Stimulated activated naive CD4-positive, alpha-beta T cell (primary cell): ENCODE measurements at regions not wholly inside any gene's neighbourhood (a gene's known extent, or its start where the extent isn't known, plus 50 kb on each side); places are given as distances from the start of the nearest gene placed in this dataset.
"Not testable (repeated sequence)": the region's sequence is repeated elsewhere in the genome, so short reads cannot be mapped to it uniquely, and the experiment has no call there.

ENCODE experiments used
- DNase-seq, 6 experiments: peaks; one replicate each; lab custom pipeline; 2025; lab: John Stamatoyannopoulos, UW

DNA sequence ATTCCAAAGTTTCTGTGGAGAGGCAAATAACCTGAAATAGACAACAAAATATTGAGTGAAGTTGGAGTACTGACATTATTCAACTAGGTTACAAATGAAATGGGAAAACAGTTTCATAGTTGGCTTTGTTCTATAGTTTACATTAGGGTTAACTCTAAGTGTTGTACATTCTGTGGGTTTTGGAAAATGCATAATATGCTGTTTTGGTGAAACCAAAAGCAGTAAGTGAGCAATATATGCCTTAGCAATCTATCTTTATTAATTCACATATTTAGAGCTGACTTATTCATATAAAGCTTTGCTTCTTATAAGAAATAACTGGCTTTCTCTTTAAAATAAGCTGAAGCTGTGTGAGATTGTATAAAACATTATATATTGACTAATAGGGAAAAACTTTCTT, 157.5 kb upstream of the AHI1 start:
- DNase-seq = no peak

- no peak for DNase-seq
Observed at GRCh38 chr6:135657207-135657606, 159.7 kb upstream of the AHI1 start.

DNA sequence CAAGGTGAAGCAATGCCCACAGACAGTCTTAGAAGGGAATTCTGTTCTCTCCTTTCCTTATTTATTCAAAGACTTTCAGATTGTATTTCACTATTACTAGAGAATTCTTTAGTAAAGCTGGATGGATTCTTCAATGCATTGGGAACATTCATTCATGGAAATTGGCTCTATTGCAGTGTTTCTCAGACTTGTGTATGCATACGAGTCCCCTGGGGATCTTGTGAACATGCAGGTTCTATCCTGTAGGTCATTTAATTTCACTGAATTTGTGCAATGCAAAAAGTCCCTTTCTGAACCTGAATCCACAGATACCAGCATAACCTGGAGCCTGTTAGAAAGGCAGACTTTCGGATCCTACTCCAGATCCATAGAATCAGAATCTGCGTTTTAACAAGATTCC, 160.9 kb upstream of the AHI1 start:
- no peak for DNase-seq

DNA sequence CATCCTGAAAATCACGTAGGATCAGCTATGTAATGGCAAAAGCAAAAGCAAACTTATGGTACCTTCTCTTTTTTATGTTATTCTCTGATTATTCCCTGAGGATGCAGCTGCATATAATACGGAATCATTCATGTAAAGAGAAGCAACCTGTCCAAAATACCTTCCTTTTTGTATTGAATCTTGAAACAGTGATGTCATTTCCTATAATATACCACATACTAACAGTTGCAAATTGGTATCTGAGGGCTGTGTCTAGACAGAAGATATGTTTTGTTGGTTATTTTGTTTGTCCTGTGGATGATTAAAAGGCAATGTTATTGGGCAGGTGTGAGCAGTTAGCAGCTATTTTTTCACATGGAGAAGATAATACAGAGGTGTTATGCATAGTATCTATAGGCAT, 161.4 kb upstream of the AHI1 start:
- DNase-seq = no peak

DNA sequence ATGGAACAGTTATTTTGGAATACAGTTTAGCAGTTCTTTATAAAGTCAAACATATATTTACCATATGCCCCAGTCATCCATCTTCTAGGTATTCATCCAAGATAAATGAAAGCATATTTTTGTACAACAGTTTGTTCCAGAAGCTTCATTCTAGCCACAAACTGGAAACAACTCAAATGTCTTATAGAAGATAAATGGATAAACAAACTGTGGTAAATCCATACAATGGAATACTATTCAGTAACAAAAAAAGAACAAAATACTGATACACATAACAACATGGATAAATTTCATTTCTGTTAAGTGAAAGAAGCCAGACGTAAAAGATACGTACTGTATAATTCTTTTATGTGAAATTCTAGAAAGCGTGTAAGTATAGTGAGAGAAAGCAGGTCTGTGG, 167.0 kb upstream of the AHI1 start:
- no peak for DNase-seq

DNA sequence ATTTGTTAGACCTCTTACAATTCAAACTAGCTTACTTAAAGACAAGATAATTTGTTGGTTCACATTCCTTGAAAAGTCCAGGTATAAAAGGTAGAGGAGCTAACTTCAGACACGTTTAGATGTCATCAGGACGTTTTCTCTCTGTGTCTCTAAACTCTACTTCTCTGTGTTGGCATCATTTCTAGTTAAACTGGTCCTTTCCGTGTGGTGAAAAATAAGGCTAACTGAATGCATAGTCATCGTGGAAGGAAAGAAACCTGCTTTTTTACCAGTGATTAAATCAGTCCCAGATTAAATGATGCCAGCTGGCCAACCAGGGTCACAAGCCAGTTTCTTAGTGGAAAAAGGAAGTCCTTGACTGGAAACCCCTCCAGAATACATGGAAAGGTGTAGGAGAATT, 168.4 kb upstream of the AHI1 start:
- no peak for DNase-seq

GRCh38 chr6:135667691-135668455, 170.3 kb upstream of the AHI1 start:
- DNase-seq = no peak

GRCh38 chr6:135672256-135672655, 174.7 kb upstream of the AHI1 start:
- no peak for DNase-seq

- DNase-seq = no peak
Observed at GRCh38 chr6:135673501-135674309, 176.2 kb upstream of the AHI1 start.

DNA sequence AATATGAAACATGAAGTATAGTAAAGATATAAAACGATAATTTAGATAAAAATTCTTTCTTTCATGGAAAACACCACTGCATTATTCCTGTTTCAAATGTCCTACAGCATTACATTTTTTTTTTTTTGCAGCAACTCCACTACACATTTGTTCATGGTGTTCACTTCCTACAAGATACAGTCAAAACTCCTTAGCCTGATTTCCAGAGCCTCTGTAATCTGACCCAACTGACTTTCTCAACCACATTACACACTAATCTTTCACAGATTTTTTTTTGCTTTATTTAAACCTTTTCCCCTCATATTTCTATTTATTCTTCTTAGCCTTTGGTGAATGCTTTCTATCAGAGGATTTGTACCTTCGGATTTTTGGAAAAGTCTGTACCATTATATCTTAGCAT, 176.5 kb upstream of the PDE7B start:
- DNase-seq = no peak

GRCh38 chr6:135675862-135676261, 175.6 kb upstream of the PDE7B start:
- peak in 5 of 6 experiments; percentile 24 to 71 (median 42) for DNase-seq

DNA sequence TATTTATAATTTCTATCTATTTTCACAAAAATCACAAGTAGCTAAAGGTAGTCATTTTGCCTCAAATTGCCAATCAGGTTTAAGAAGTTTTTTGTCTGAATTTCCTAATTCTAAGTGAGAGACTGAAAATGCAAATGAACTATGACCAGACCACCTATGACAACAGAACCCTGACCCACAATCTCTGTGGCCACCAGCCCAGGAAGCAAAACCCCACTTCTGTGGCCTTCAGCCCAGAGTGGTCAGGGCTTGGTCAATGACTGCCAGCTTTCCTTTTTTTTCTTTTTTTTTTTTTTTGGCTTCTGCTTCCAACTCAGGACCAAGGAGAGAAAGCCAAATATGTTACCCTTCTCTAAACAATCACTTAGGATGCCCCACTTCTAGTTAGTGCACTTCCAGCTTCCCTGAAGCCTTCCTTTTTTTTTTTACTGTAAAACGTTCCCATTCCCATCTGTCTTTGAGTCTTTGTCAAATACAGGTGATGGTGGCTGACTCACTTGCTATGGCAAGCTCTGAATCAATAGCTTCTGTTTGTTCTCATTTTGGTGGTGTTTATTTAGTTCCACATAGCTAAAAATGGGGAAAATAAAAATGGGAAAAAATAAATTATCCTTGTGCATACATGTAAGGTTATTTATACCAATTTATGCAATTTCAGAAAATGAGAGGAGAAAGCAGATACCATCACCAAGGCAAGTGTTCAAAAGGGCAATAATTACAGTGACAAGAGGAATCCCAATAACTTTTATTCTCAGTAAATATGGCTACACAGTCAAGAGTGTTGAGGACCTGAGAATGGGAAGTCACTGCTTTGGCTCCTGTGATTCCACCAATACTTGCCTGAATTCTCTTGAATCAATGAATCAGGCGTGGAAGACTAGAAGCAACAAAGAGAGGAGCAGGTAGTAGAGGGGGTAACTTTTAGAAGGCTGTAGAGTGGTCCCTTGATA, 170.3 kb upstream of the PDE7B start:
- DNase-seq = no peak

- no peak for DNase-seq
Observed at GRCh38 chr6:135686784-135687301, 164.7 kb upstream of the PDE7B start.

DNA sequence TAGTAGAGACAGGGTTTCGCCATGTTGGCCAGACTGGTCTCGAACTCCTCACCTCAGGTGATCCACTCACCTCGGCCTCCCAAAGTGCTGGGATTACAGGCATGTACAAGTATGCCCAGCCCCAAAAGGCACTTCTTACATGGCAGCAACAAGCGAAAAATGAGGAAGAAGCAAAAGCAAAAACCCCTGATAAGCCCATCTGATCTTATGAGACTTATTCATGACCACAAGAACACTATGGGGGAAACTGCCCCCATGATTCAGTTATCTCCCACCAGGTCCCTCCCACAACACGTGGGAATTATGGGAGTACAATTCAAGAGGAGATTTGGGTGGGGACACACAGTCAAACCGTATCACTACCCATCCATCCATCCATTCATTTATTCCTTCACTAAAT, 163.0 kb upstream of the PDE7B start:
- not testable (repeated sequence) for DNase-seq

DNA sequence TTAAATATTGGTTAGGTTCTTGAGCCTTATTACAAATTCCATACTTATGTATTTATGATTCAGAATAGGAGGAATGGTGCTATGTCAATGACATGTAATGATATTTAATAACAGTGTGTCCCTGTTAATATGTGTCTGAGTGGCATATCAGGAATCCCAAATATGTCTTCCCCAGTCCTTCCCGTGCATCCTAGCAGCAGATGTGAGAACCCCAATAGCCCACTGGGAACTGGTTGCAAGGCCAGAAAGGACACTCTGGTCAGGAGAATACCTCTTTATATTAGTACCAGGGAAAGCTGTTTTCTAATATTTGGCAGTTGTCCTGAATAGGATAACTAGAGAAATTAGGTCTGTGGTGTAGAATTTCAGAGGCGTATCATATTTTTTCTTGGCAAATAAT, 159.1 kb upstream of the PDE7B start:
- no peak for DNase-seq

- DNase-seq = no peak
Observed at GRCh38 chr6:135693811-135694370, 157.6 kb upstream of the PDE7B start.

GRCh38 chr6:135699705-135700104, 151.8 kb upstream of the PDE7B start:
- DNase-seq = no peak

DNA sequence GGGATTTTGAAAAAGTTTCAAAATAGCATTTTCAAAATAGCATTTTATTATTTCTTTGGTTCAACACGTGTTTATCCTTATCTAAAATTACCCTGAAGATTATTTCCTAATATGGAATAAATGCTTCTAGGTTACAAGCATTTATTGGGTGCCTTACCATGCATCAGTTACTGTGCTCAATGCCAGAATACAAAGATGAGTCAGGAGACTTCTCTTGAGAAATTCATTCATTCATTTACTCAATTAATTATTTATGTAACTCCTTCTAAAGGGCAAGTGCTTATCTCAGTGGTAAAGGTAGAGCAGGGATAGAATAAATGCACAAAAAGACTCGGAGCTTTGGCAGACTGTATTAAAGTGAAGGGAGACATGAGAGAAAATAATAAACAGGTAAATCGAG, 150.1 kb upstream of the PDE7B start:
- no peak for DNase-seq

GRCh38 chr6:135703007-135703406, 148.5 kb upstream of the PDE7B start:
- no peak for DNase-seq

GRCh38 chr6:135703621-135704020, 147.9 kb upstream of the PDE7B start:
- no peak for DNase-seq

DNA sequence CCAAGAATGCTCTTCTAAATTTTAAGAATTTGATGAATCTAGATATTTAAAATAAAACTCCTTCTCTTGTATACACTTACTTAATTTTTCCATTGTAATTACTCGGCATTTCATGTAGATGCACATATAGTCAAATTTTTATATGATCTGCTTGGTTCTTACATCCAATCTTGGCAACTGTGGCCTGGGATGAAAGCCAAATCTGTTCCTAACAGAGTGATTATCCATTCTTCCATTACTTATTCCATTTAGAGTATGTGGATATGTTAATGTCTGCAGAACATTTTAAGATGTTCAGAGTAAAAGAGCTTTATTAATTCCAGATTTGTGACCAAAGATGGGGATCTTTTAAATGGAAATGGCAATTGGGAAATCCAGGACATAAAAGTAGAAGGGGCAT, 144.1 kb upstream of the PDE7B start:
- DNase-seq = no peak

- no peak for DNase-seq
Observed at GRCh38 chr6:135710042-135710441, 141.5 kb upstream of the PDE7B start.
